Neural cell (in vitro differentiated cells): ENCODE measurements at regions not wholly inside any gene's neighbourhood (a gene's known extent, or its start where the extent isn't known, plus 50 kb on each side); places are given as distances from the start of the nearest gene placed in this dataset.

Source experiments
- EP300 ChIP-seq: fragments of 450-650 bp; conservative IDR thresholded peaks from 2 replicates; pipeline ENCODE4 v1.6.1; 2014; ENCODE audit warnings: antibody characterized with exemption, mild to moderate bottlenecking, moderate library complexity; ENCODE audit not compliant: poor library complexity, severe bottlenecking
- EZH2 ChIP-seq: fragments of 200-600, 300-800 bp; shearing (Covaris generic), sonication (generic); IDR thresholded peaks from 2 replicates; pipeline ENCODE4 v1.6.1; 2014; ENCODE audit warnings: antibody characterized with exemption, low read length, borderline replicate concordance, mild to moderate bottlenecking; ENCODE audit not compliant: insufficient read depth, poor library complexity, severe bottlenecking
- POLR2AphosphoS5 ChIP-seq: IDR thresholded peaks from 2 replicates; pipeline ENCODE4 v1.6.1; 2012
- SMC3 ChIP-seq: fragments of 450-650 bp; conservative IDR thresholded peaks from 2 replicates; pipeline ENCODE4 v1.6.1; 2014; ENCODE audit warnings: antibody characterized with exemption, mild to moderate bottlenecking, moderate library complexity; ENCODE audit not compliant: poor library complexity
- TAF1 ChIP-seq: IDR thresholded peaks from 2 replicates; pipeline ENCODE4 v1.6.1; 2012; ENCODE audit warnings: low read depth
- TF ChIP-seq, protein P1 (sequence below): fragments of 450-650 bp; IDR thresholded peaks from 2 replicates; pipeline ENCODE4 v1.5.1; 2014; ENCODE audit warnings: antibody characterized with exemption, mild to moderate bottlenecking, moderate library complexity; ENCODE audit not compliant: poor library complexity, severe bottlenecking
- TF ChIP-seq, protein P2 (sequence below): IDR thresholded peaks from 2 replicates; pipeline ENCODE4 v1.6.1; 2012; ENCODE audit warnings: borderline replicate concordance

DNA sequence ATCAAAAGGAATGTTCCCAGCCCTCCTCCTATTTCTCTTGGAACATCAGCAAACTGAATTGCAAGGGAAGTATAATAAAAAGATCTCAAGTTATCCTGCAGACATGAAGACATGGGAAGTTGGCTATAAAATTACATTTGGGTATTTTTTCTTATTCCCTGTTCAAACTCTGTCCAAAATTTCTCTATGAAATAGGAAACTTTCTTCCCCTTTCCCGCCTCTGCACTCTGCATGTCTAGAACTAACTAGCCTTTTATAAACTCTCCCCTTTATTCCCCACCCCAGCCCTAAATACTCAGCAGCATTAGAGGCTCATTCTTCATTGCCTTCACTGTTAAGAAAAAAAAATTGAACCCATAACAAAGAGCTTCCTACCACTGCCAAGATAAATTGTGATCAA, 126.7 kb upstream of the EDNRA start:
- TF ChIP-seq, protein P1, sequence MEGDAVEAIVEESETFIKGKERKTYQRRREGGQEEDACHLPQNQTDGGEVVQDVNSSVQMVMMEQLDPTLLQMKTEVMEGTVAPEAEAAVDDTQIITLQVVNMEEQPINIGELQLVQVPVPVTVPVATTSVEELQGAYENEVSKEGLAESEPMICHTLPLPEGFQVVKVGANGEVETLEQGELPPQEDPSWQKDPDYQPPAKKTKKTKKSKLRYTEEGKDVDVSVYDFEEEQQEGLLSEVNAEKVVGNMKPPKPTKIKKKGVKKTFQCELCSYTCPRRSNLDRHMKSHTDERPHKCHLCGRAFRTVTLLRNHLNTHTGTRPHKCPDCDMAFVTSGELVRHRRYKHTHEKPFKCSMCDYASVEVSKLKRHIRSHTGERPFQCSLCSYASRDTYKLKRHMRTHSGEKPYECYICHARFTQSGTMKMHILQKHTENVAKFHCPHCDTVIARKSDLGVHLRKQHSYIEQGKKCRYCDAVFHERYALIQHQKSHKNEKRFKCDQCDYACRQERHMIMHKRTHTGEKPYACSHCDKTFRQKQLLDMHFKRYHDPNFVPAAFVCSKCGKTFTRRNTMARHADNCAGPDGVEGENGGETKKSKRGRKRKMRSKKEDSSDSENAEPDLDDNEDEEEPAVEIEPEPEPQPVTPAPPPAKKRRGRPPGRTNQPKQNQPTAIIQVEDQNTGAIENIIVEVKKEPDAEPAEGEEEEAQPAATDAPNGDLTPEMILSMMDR, result no peak
- TF ChIP-seq POLR2AphosphoS5, result no peak
- TF ChIP-seq SMC3, result no peak
- TF ChIP-seq EZH2, result no peak
- TF ChIP-seq, protein P2, sequence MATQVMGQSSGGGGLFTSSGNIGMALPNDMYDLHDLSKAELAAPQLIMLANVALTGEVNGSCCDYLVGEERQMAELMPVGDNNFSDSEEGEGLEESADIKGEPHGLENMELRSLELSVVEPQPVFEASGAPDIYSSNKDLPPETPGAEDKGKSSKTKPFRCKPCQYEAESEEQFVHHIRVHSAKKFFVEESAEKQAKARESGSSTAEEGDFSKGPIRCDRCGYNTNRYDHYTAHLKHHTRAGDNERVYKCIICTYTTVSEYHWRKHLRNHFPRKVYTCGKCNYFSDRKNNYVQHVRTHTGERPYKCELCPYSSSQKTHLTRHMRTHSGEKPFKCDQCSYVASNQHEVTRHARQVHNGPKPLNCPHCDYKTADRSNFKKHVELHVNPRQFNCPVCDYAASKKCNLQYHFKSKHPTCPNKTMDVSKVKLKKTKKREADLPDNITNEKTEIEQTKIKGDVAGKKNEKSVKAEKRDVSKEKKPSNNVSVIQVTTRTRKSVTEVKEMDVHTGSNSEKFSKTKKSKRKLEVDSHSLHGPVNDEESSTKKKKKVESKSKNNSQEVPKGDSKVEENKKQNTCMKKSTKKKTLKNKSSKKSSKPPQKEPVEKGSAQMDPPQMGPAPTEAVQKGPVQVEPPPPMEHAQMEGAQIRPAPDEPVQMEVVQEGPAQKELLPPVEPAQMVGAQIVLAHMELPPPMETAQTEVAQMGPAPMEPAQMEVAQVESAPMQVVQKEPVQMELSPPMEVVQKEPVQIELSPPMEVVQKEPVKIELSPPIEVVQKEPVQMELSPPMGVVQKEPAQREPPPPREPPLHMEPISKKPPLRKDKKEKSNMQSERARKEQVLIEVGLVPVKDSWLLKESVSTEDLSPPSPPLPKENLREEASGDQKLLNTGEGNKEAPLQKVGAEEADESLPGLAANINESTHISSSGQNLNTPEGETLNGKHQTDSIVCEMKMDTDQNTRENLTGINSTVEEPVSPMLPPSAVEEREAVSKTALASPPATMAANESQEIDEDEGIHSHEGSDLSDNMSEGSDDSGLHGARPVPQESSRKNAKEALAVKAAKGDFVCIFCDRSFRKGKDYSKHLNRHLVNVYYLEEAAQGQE, result no peak
- no peak for TF ChIP-seq TAF1
- no peak for TF ChIP-seq EP300
